ENCODE measurements at regions not wholly inside any gene's neighbourhood (a gene's known extent, or its start where the extent isn't known, plus 50 kb on each side); places are given as distances from the start of the nearest gene placed in this dataset.

GRCh38 chr12:125412506-125412905, 347.3 kb downstream of the AACS start:
- no peak overlapping the region for H3K4me3 ChIP-seq (replicated peaks; ENCODE audit: low read depth, low read length)
- DNase-seq (ENCODE audit: low read depth), result no peak
- no peak for TF ChIP-seq CTCF (IDR thresholded peaks at IDR 0.05; ENCODE audit: low read length, missing control alignments)

- H3K4me3 ChIP-seq (replicated peaks; ENCODE audit: low read depth, low read length), result no peak overlapping the region
- TF ChIP-seq CTCF (IDR thresholded peaks at IDR 0.05; ENCODE audit: low read length, missing control alignments), result no peak
- DNase-seq (ENCODE audit: low read depth), result no peak
These were observed 352.2 kb downstream of the AACS start for GRCh38 chr12:125417446-125417845.

- TF ChIP-seq CTCF (IDR thresholded peaks at IDR 0.05; ENCODE audit: low read length, missing control alignments), result no peak
- no peak overlapping the region for H3K4me3 ChIP-seq (replicated peaks; ENCODE audit: low read depth, low read length)
- DNase-seq (ENCODE audit: low read depth), result no peak
These were observed 353.8 kb downstream of the AACS start for GRCh38 chr12:125418902-125419564.

GRCh38 chr12:125424909-125425308, 359.7 kb downstream of the AACS start:
- no peak for TF ChIP-seq CTCF (IDR thresholded peaks at IDR 0.05; ENCODE audit: low read length, missing control alignments)

GRCh38 chr12:125431516-125431915, 366.3 kb downstream of the AACS start:
- no peak for TF ChIP-seq CTCF (IDR thresholded peaks at IDR 0.05; ENCODE audit: low read length, missing control alignments)
- no peak for DNase-seq (ENCODE audit: low read depth)
- no peak overlapping the region for H3K4me3 ChIP-seq (replicated peaks; ENCODE audit: low read depth, low read length)

More at GRCh38 chr12:125424909-125425308, 359.7 kb downstream of the AACS start:
- H3K4me3 ChIP-seq (replicated peaks; ENCODE audit: low read depth, low read length), result no peak overlapping the region
- DNase-seq (ENCODE audit: low read depth), result no peak

GRCh38 chr12:125434131-125434530, 368.9 kb downstream of the AACS start:
- TF ChIP-seq CTCF (IDR thresholded peaks at IDR 0.05; ENCODE audit: low read length, missing control alignments), result no peak
- no peak for DNase-seq (ENCODE audit: low read depth)
- no peak overlapping the region for H3K4me3 ChIP-seq (replicated peaks; ENCODE audit: low read depth, low read length)

- no peak for DNase-seq (ENCODE audit: low read depth)
- no peak for TF ChIP-seq CTCF (IDR thresholded peaks at IDR 0.05; ENCODE audit: low read length, missing control alignments)
- no peak overlapping the region for H3K4me3 ChIP-seq (replicated peaks; ENCODE audit: low read depth, low read length)
These were observed 369.8 kb downstream of the AACS start for GRCh38 chr12:125434936-125435443.

Data from fibroblast of pulmonary artery (primary cell).